ENCODE measurements at regions not wholly inside any gene's neighbourhood (a gene's known extent, or its start where the extent isn't known, plus 50 kb on each side); places are given as distances from the start of the nearest gene placed in this dataset.

DNA sequence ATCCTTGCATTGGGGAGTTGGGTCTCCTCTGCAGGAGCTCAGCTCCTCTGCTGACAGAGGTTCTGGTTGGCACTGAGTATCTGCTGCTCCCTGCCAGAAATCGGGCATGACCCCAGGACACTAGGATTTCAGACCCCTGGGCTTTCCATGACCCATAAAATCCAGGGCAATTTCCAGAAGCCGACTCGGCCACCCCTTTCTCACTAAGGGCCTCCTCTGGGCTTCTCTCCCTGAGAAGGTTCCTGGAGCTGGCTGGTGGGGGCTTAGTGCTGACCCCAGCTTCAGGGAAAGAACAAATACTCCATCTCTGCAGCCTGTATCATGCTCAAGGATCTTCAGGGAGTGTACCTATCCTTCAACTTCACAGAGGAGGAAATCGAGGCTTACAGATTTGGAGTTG lies 603.4 kb downstream of the PTPRU start:
- DNase-seq = no peak

DNA sequence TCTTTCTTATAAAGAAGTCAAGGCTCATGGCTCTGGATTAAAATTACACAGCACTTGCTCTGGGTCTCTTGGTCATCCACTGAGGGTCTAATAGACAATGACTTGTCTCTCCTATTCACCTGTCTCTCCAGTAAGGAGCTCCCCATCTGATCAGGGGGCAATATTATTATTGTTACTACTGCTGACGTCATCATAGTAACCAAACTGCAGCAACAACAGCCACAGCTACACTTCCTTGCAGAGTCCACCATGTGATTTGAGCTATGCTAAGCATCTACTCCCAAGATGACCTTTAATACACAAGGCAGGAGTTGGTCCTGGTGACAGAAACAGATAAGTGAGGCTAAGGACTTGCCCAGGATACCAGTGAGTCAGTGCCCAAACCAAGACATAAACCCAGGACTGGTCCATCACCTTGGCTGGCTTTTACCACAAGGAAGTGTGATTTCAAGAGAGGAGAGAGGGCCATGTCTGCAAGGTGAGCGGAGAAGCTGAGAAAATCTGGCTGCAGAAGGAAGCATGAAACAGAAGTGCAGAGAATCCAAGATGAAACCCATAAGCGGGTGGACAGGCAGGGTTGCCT lies 602.5 kb downstream of the PTPRU start:
- DNase-seq = no peak

DNA sequence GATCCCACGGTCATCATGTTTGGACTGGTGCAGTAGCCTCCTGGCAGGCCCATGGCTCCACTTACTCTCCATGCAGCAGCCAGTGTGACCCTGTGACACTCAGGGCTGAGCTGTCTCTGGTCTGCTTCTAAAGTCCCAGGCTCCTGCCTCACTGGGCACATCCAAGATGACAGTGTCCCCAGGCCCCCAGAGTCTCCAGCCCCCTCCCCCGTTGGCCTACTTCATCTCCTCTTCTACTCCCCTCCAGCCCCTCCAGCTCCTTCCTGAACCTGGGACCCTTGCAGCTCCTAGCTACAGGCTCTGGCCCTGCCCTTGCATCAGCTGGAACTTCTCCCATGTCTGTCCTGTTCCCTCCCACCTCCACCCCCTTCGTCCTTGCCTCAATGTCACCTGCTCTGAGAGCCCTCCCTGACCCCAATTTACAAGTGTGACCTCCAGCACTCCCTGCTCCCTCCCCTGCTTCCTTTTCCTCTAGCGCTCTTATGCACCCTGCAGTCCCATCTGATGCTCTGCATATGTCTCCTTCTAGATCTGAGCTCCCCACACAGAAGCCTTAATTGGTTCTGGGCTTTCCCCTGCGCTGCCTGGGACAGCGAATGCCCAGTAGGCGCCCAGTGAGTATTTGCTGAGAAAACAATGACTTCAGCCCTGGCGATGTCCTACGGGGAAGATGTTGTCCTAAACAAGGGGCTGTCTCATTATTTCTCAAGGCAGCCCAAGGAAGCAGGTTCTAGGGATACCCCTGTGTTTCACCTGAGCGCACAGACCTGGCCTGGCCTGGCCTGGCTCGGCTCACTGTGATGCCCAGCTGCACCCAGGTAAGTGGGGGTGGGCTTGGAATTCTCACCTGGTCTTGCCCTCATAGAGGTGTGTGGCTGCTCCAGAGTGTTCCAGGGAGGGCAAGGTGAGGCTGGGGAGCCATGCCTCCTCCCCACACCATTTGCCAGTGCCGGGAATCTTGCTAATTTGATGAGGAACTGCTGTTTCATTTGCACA lies 600.6 kb downstream of the PTPRU start:
- DNase-seq = no peak

DNA sequence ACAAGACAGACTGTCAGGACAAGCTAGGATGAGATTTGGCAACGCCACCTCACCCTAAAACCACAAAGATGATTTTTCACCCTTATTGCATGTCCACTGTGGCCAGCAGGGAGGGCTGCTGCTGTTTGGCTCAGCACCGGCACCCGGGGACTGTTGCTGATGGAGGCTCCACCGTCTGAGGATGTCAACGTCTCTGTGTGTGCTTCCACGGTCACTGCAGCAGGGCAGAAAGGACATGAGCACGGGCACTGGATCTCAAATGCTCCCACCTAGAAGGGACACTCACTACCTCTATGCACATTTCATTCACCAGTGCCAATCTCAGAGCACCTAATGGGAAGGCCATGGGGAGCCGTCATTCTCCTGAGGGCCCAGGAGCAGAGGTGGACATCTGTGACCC lies 599.6 kb downstream of the PTPRU start:
- DNase-seq = no peak

DNA sequence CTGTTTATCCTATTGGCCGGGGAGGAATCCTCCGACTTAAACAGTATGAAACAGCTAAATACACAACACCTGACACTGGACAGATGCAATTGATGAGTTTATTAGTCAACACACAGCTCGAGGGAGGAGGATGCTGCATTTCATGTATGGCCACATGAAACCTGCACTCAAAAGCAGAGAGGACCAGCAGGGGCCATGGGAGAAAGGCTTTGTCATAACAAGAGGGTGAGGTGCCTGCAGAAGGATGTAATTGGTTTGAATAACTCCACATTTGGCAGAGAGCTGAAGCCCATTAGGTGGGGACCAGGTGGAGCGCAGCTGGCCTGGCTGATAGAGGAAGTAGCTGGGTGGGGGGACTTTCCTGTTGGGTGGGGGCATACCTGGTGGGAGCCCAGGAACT lies 599.1 kb downstream of the PTPRU start:
- DNase-seq = peak; percentile 15 to 22

DNA sequence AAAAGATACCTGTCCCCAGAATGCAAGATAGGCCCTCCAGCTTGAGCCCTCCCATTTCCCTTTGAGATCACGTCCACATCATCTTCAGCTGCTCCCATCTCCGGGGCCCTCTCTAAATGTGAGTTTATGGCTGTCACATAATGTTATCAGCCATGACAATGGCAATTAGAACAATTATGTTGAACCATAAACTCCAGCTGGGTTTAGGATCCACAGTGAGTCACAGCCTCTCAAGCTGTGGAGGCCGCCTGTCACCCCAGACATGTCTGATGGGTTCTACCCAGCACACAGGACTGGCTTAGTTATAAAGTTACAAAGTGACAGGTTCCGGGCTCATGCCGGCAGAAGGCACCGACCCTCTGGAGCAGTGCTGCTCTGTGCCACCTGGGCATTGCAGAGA lies 597.3 kb downstream of the PTPRU start:
- peak in 1 of 2 experiments; percentile 46 for DNase-seq

DNA sequence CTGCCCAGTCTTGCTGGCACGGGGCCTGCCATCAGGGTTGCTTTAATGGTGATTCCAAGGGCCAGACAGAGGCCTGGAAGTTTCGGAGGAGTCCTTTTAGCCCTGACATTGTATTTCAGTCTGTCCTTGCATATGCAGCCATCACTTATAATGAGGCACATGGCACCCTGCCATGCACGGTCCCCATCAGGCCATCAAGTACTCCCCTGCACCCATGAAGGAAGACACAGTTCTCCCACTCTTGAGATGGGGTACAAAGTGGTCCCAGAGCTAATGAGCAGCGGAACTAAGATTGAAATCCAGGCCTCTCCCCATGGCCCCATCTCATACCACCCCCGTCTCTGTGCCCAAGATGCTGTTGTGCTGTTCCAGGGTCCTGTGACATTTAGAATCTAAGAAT lies 596.6 kb downstream of the PTPRU start:
- no peak for DNase-seq

DNA sequence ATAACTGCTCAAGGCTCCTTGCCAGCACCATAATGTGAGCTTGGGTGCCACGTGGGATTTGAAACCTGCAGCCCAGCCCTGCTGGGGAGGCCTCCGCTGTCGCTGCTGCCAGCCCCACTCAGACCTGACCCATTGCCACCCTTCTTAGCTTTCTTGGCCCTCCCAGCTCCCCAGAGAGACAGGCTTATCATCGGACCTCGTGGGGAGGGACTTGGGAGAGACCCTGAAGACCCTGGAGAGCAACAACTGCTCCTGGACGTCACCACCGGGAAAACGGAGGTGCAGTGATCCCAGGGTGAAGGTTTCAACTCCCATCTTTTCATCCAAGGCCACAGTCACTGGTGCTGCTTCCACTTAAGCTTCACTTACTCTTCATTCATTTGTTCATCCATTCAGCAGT lies 596.1 kb downstream of the PTPRU start:
- DNase-seq = no peak

DNA sequence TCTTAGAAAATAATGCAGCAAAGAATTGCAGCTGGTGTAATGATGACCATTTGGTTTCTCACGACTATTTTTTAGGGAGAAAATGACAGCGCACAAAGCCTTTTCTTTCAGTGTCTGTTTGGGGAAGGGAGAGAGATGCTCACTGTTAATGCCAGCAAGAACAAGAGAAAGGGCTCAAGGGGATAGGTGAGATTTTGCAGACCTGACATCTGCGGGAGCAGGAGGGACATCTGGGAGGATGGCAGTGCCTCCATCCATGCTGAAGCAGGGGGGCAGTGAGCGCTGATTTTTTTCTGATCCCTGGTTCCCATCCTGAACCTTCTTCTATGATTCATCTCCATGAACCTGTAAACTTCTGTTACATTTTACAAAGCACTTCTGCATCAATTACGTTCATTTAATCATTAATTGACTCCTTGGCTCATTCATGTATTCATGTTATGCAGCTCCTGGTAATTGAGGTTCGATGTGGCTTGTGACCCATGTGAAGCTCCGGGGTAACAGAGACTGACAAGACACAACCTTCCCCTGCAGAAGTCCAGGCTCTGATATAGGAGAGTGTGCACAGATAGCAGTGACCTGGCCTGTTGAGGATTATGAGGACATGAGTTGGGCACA lies 595.3 kb downstream of the PTPRU start:
- no peak for DNase-seq

DNA sequence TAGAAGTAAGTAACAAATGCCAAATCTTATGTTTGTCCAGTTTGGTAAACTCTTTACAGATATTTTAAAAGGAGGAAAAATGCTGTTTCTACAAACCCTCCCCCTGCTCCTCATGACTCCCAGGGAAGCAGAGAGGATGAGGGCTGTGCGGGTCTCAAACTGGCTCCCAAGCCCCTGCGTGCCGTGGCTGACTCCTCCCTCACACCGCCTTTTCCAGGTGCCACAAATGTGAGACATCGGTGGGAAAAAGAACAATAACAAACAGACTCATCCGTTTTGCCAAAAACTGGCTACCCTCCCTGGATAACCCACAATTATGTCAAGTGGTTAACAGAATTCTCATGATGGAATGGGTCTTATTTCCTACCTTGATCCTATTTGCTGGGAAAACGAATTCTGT lies 594.6 kb downstream of the PTPRU start:
- no peak for DNase-seq

DNA sequence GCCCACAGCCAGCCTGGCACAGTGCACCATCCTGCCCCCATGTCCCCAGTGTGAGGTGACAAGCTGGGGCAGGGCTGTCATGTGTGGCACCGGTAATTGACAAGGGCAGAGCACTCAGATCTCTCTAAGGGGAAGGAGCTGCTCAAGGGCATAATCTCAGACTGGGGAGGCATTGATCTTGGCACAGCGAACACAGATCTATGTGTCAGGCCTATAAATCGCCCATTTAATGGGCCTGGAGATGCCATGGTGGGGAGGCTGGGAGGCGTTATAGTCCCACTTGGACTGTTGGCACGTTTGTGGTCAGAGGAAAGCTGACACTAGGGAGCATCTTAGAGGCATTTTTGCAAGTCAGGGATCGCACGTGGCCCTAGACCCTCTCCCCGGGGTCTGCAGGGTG lies 594.1 kb downstream of the PTPRU start:
- no peak for DNase-seq

DNA sequence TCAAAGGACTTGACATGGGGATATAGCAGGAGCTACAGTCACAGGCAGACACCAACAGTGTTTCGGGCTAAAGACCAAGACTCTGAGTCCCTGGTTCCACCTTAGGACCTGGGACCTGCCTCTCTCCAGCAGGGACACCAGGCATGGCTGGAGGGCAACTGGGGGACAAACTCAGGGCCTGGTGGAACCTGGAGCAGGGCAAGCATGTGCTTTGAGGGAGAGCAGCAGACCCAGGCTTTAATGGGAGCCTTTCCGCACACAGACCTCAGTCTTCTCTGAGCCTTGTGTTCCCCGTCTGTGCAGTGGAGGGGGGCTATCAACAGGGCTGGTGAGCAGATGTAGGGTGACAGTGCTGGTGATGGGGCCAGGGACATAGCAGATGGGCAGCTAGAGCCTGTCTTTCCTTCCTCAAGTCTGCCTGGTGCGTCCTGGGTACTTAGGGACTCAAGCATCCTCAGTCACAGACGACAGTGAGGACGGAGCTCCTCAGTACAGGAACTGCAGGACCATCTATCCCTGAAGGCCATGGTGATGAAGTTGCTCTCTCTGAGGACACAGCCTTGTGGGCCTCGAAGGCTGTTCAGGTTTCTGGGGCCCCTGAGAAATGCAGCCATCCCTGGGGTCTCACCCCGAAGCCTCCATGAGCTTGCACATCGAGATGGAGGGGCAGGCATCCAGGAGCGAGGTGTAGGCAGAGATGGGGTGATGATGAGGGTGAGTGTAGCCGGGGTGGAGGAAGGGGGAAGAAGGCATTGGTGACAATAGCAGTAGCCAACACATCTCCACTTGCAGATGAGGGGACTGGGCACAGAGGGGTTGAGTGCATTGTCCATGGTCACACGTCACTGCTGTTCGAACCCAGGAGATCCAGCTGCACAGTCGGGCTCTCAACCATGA lies 593.4 kb downstream of the PTPRU start:
- no peak for DNase-seq

DNA sequence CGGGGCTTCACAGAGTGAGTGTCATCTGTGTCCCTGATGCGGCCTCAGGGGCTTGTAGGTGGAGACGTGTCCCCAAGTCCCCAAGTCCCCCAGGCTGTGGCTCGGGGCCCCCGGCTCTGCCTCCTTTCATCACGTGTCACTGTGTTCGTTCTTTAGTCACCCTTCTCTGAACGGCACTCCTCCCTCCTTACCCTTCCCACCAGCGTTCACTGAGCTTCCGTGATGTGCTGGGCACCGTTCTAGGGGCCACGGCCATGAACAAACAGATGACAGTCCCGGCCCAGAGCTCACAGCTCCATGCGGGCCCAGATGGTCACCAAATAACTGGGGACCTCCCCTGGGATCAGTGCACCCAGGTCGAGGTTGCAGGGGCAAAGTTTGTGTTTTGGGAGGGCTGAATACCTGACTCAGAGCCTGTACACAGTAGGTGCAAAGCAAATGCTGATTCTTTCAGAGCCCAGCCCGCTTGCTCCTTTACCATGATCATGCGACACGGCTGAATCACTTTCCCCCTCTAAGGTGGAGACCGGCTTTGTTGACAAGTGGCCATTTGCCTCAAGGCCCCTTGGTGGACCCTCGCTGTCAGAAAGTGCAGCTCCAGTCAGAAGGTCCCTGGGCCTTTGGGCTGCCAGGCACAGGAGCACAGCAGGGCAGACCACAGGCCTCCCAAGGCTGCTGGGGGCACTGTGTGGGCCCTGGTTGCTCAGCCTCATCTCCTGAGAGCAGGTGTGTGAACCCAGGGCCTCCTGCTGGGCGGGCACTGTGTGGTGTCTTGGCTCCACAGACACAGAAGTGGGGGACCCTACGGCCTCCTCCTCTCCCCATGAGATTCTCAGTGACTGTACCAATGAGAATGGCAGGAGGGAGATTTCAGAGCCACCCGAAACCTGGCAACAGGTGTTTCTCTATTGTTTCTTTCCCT lies 592.5 kb downstream of the PTPRU start:
- DNase-seq = no peak

DNA sequence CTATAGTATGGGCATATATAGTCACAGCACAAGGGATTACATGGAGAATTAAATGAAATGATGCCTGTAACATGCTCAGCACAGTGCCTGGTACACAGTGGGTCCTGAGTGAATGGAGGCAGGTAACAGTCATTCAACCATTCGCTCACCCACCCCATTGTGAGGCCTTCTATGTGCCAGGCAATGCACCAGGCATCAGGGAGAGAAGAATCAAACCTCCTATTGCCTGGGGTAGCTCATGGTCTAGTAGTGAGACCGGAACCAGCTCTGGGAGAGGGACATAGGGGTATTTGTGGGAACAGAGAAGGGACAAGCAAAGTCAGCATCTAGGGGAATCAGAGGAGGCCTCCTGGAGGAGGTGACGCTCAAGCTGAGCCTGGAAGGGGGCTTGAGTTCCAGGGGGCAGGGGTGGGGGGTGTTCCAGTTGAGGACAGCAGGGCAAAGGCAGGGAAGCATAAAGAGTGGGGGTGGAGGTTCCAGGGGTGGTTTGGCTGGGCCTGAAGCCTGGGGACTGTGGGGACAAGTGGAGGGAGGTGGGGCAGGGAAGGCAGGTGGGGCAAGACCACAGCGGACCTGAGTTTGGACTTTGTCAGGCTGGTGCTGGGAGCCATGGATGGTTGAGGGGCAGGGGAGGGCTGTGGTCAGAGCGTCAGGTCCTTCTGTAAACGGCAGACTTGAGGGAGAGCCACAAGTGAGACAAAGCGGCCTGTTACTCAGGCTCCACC lies 591.6 kb downstream of the PTPRU start:
- no peak for DNase-seq

DNA sequence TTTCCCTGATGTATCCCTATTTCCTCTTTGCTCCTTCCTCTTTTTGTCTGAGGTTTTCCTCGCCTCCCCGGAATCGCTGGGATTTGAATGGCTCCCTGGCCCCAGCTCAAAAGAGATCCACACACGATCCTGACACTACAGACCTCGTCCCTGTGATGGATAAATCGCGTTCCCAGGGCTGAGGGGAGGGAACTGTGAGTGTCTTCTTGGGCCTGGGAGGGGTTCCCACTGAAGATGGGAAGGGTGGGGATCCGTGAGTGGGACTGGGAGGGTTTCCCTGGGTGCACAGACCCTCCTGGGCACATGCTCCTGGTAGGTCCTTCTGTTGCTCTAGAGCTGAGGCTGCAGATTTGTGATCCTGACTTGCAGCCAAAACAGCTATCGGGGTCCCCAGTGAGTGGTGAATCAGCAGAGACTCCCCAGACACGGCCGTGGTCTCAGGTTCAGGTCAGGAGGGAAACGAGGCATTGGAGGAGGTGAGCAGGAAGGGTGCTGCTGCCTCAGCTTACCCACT lies 591.0 kb downstream of the PTPRU start:
- no peak for DNase-seq

DNA sequence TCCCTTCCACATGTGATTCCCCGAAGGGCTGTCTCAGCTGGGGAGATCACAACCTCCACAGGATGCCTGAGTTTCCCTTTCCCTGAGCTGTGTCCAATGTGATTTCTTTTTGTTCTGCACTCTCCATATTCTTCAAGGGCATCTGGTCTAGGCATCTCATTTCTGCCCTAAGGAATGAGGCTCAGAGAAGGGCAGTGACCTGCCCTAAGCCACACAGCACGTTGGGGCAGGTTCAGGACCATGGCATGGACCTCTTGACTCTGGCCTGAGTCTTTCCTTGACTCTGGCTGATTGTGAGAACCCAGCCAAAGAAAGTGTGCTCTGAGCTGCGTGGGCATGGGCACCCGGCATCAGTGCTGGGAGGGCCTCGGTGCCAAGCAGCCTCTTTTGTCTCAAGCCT lies 590.3 kb downstream of the PTPRU start:
- DNase-seq = no peak

DNA sequence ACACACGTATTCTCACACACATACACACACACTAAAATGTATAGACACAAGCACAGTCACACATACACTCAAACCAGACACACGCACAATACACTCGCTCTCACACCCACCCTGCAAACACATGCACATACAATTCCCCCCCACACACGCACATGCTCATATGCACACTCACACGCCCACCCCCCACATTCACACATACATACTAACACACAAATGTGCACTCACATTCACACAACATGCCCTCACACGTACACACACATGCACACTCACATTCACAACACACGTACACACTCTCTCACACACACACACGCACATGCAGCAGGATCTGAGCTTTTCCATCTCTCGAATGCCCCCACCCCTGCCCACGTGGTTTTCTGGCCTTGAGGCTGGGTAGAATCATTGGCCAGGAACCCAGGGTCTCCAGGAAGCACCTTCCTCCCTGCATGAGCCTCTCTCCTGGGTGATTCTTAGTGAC lies 589.7 kb downstream of the PTPRU start:
- DNase-seq = no peak

DNA sequence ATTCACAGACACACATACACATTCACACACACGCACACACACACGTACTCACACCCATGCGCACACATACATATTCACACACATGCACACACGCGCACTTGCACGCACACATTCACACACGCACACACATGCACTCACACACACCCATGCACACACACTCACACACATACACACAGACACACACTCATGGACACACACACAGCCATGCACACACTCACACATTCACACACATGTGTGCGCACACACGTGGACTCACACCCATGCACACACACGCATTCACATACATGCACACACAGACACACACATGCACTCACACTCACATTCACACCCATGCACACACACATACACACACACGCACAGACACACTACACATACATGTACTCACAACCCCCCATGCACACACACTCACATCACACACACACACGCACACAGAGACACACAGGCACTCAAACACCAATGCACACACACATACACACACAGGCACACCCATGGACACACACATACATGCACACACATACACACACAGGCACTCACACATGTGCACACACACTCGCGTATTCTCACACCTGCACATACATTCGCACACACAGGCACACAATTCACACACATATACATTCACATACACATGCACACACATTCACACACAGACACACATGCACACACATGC lies 589.1 kb downstream of the PTPRU start:
- no peak for DNase-seq

DNA sequence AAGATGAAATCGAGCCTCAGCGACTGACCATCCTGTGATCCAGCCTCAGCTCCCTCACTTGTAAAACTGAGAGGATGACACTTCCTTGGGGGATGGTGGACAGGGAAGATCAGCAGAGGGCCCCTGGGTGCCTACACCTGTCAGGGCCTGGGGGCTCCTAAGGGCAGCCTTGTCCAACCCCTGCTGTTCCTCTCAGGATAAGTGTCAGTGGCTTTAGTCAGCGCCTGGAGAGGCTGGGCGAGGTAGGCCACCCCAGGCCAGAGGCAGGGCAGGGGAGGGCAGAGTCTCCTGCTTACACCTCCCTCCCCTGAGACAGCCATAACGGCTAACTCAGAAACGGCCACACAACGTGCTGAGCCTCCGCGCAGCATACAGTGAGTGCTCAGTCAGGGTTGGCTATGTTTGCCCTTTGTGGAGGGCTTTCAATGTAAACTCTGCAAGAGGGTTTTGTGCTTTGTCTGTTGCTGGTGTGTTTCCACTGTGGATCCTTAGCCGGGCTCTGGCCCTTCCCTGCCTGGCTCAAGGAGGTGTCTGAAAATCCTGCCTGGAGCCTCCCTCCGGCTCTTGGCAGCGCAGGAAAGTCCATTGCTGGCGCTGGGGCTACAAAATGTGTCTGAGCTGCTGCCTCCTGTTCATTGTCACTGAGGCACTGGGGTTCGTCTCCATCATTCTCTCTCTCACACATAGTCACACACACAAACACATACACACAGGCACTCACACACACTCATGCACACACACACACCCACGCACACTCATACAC lies 588.4 kb downstream of the PTPRU start:
- no peak for DNase-seq
